Skeletal muscle satellite cell (primary cell): ENCODE measurements at regions not wholly inside any gene's neighbourhood (a gene's known extent, or its start where the extent isn't known, plus 50 kb on each side); places are given as distances from the start of the nearest gene placed in this dataset.
"Not testable (repeated sequence)": the region's sequence is repeated elsewhere in the genome, so short reads cannot be mapped to it uniquely, and the experiment has no call there.

Experiments
- H3K27me3 ChIP-seq: 2 replicates; pipeline ENCODE4 v1.7.0; 2013; ENCODE audit warnings: low read length; ENCODE audit not compliant: control insufficient read depth, insufficient read depth
- H3K36me3 ChIP-seq: 2 replicates; pipeline ENCODE4 v1.7.0; 2013; ENCODE audit warnings: mild to moderate bottlenecking, control low read depth, low read length; ENCODE audit not compliant: insufficient read depth
- H3K4me1 ChIP-seq: 2 replicates; pipeline ENCODE4 v1.7.0; 2013; ENCODE audit warnings: low read length; ENCODE audit not compliant: control insufficient read depth, insufficient read depth
- H3K4me2 ChIP-seq: 2 replicates; pipeline ENCODE4 v1.7.0; 2013; ENCODE audit warnings: mild to moderate bottlenecking, low read length
- H3K4me3 ChIP-seq: 2 replicates; pipeline ENCODE4 v1.7.0; 2013; ENCODE audit warnings: low read length
- H3K9ac ChIP-seq: 2 replicates; pipeline ENCODE4 v1.7.0; 2013; ENCODE audit warnings: mild to moderate bottlenecking, low read depth, low read length, moderate library complexity
- H3K9me3 ChIP-seq: replicated peaks from 2 replicates; pipeline ENCODE4 v1.7.0; 2013; ENCODE audit warnings: mild to moderate bottlenecking, control low read depth, low read length

- not testable (repeated sequence) for H3K4me1 ChIP-seq, H3K9me3 ChIP-seq, H3K4me2 ChIP-seq, H3K27me3 ChIP-seq, H3K9ac ChIP-seq, H3K36me3 ChIP-seq, H3K4me3 ChIP-seq
Observed at GRCh38 chr7:6939896-6940295, 113.8 kb upstream of the CCZ1B start.

GRCh38 chr7:6946873-6947272, 120.8 kb upstream of the CCZ1B start:
- H3K4me2 ChIP-seq, H3K9ac ChIP-seq, H3K4me3 ChIP-seq, H3K36me3 ChIP-seq, H3K4me1 ChIP-seq, H3K27me3 ChIP-seq, H3K9me3 ChIP-seq: not testable (repeated sequence)

GRCh38 chr7:6950231-6950630, 124.2 kb upstream of the CCZ1B start:
- not testable (repeated sequence) for H3K27me3 ChIP-seq, H3K9ac ChIP-seq, H3K4me2 ChIP-seq, H3K9me3 ChIP-seq, H3K36me3 ChIP-seq, H3K4me1 ChIP-seq, H3K4me3 ChIP-seq

GRCh38 chr7:6951553-6951952, 125.5 kb upstream of the CCZ1B start:
- not testable (repeated sequence) for H3K36me3 ChIP-seq, H3K9ac ChIP-seq

GRCh38 chr7:6953138-6953797, 127.2 kb upstream of the CCZ1B start:
- H3K9me3 ChIP-seq, H3K27me3 ChIP-seq, H3K4me1 ChIP-seq, H3K9ac ChIP-seq, H3K36me3 ChIP-seq, H3K4me3 ChIP-seq, H3K4me2 ChIP-seq: not testable (repeated sequence)

More at GRCh38 chr7:6951553-6951952, 125.5 kb upstream of the CCZ1B start:
- not testable (repeated sequence) for H3K27me3 ChIP-seq, H3K4me2 ChIP-seq, H3K4me3 ChIP-seq, H3K9me3 ChIP-seq, H3K4me1 ChIP-seq

GRCh38 chr7:6953798-6954181, 127.7 kb upstream of the CCZ1B start:
- H3K36me3 ChIP-seq, H3K4me2 ChIP-seq, H3K4me1 ChIP-seq, H3K4me3 ChIP-seq, H3K9me3 ChIP-seq, H3K27me3 ChIP-seq, H3K9ac ChIP-seq: not testable (repeated sequence)

GRCh38 chr7:6955385-6955784, 129.3 kb upstream of the CCZ1B start:
- not testable (repeated sequence) for H3K4me1 ChIP-seq, H3K9me3 ChIP-seq, H3K4me2 ChIP-seq, H3K36me3 ChIP-seq, H3K9ac ChIP-seq, H3K27me3 ChIP-seq, H3K4me3 ChIP-seq

GRCh38 chr7:6955990-6956566, 130.0 kb upstream of the CCZ1B start:
- not testable (repeated sequence) for H3K27me3 ChIP-seq, H3K4me1 ChIP-seq, H3K9me3 ChIP-seq, H3K4me3 ChIP-seq, H3K9ac ChIP-seq, H3K36me3 ChIP-seq, H3K4me2 ChIP-seq

GRCh38 chr7:6958371-6958770, 132.3 kb upstream of the CCZ1B start:
- H3K9me3 ChIP-seq, H3K4me2 ChIP-seq, H3K4me3 ChIP-seq, H3K9ac ChIP-seq, H3K27me3 ChIP-seq, H3K4me1 ChIP-seq, H3K36me3 ChIP-seq: not testable (repeated sequence)

GRCh38 chr7:6959942-6960341, 133.9 kb upstream of the CCZ1B start:
- H3K4me1 ChIP-seq, H3K4me3 ChIP-seq, H3K9me3 ChIP-seq, H3K4me2 ChIP-seq, H3K36me3 ChIP-seq, H3K9ac ChIP-seq, H3K27me3 ChIP-seq: not testable (repeated sequence)

- H3K36me3 ChIP-seq, H3K9ac ChIP-seq, H3K9me3 ChIP-seq, H3K4me2 ChIP-seq, H3K4me3 ChIP-seq, H3K4me1 ChIP-seq, H3K27me3 ChIP-seq: not testable (repeated sequence)
Observed at GRCh38 chr7:6962871-6963270, 136.8 kb upstream of the CCZ1B start.

GRCh38 chr7:6965051-6965450, 139.0 kb upstream of the CCZ1B start:
- not testable (repeated sequence) for H3K36me3 ChIP-seq, H3K4me3 ChIP-seq, H3K4me1 ChIP-seq, H3K9me3 ChIP-seq, H3K4me2 ChIP-seq, H3K9ac ChIP-seq, H3K27me3 ChIP-seq
